NCI-H2081 treated with DMSO at 0.1 percent for 48 hours (cell line): ENCODE measurements at regions not wholly inside any gene's neighbourhood (a gene's known extent, or its start where the extent isn't known, plus 50 kb on each side); places are given as distances from the start of the nearest gene placed in this dataset.
"Not testable (repeated sequence)": the region's sequence is repeated elsewhere in the genome, so short reads cannot be mapped to it uniquely, and the experiment has no call there.

Experiments used
- DNase-seq: peaks from one replicate; lab custom pipeline; 2025; lab: John Stamatoyannopoulos, UW

DNA sequence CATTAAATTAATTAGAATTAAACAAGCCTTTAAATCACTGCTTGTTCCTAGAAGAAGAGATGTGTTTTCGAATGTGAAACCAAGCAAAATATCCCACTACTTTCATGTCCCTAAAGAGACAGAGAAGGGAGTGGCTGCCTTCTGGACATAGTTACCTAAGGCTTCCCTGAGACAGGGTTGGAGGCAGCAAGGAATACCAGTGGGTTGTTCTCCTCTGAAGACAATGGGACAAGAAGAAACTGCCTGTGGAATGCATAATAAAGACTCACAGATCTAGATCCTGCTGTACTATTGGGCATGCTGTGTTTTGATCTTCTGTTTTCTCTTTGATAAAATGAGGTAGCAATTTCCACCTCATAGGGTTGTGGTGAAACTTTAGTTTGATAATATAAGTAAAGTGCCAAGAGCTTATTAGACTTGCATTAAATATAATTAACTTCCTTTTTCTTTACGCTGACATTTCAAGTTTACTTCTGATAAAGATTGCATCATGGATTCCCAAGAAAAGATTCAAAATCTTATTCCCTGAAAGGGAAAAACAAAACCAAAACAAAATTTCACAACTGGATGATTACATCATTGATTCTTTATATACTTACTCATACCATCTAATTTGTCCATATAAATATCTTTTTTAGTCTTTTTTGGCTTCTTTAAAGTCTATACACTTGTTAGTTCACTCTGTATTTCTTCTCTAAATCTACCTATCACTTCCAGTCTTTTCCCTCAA is 621.3 kb downstream of the ETS1 start:
- no peak for DNase-seq

DNA sequence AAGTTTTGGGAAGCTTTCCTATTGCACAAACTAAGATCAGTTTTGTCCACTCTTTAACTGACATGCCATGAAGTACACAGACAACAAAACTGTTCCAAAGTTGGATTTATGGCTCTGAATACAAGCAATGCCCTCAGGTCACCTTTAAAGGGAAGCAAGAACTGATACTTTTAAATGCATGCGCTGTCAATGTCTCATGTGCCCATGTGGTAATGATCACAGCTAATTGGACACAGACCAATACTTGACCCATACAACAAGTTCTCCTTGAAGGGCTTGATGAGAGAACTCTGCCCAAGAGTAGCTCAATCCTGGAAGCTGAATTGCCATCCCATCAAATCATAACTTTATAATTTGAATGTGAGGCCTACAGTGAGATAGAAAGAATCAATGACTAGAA is 624.9 kb downstream of the ETS1 start:
- no peak for DNase-seq

DNA sequence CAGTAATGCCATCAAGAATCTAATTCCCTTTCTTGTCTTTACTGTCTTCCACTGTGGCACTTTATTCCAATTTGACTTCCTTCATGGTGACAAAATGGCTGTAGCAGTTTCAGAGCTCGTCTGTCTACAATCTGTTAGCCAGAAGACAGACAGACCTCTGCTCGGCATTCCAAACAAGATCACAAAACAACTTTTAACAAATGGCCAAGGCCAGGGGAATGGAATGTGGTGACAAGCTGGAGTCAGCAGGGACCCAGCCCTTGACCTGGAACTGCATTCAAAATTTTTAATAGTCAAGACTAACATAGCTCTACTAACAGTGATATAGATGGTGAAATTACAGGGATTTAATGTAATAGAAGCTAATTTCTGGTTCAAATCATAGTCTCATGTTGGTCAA is 637.2 kb downstream of the ETS1 start:
- DNase-seq: no peak

DNA sequence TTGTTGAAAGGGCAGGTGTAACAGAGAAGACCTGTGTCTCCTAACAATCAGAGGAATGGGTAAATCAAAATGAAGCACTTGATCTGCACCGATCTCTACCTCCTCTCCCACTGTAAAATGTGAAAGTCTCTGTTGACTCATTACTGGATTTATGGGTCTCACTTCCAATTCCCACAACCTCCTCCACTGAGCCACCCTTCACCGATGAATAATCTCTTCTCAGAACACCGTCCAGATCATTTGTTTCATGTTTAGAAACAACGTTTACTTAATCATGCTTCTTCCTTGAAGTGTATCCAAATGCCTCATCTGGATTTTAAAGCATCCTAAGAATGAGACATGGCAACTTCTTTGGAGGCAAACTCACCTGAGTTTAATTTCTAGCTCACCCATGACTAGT is 643.6 kb downstream of the ETS1 start:
- no peak for DNase-seq

DNA sequence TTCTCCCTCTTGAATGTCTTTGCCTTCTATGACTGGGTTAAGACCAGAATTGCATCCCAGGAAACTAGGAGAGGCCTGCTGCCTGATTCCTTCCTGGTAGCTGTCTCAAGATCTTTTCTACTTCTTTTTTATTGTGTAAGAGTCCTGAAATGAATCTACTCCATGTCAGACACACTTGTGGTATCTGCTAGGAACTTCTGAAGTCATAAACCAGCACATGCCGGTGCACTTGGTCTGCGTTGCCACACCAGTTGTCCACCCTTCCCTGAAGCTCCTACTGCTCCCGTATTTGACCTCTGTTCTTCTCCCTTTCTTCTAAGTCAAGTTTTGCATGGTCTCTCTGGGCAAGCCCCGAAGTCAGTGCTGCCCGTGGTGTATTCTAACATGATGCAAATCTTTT is 644.2 kb downstream of the ETS1 start:
- DNase-seq: no peak

DNA sequence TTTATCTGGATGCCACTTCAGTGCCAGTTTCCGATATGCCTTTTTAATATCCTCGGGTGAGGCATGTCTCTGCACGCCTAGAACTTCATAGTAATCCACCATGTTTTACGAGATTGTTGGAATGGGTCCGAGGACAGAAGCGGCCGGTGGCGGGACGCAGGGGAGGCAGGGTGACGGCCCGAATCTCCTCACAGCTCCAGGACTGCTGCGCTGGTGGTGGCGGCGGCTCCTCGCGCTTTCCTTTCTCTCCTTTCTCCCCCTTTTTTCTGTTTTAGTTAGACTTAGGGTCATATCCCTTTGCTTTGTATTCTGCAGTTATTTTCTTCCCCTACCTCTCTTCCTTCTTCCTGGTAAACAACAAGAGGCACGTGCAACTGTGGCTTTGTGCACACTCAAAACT is 645.8 kb downstream of the ETS1 start:
- not testable (repeated sequence) for DNase-seq

DNA sequence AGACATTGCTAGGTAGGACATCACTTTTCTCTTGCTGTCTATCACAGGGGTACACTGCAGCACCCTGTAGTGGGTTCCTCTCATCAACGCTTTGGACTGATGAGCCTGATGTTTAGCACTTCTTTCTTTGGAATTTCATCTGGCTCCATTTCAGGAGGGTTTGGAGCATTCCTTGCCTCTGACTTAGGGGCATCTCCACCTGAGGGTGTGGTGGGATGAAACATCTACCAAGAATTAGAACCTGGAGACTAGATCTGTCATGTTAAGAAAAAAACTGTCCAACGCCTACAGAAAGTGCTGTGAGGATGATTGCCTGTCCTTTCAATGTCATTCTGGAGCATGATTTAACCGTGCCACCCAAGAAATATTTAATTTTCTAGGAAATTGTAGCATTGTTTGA is 648.4 kb downstream of the ETS1 start:
- DNase-seq: no peak

DNA sequence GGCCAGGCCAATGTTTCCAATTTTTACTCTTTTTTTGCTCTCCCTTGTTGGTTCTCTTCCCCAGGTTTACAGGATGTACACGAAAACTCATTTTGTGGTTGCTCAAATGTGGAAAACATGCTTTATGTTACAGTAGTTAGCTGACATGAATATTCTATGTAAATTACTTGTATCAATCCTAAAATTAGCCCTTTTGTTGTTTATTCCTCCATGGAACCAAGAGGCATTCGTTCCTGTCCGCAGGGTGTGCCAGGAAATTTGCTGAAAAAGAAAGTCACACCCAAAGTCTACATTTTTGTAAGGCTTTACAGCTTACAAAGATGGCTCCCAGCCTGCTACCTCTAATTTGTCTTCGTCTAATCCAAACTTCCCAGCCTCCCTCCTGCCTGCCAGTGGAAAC is 652.3 kb downstream of the ETS1 start:
- DNase-seq: no peak

DNA sequence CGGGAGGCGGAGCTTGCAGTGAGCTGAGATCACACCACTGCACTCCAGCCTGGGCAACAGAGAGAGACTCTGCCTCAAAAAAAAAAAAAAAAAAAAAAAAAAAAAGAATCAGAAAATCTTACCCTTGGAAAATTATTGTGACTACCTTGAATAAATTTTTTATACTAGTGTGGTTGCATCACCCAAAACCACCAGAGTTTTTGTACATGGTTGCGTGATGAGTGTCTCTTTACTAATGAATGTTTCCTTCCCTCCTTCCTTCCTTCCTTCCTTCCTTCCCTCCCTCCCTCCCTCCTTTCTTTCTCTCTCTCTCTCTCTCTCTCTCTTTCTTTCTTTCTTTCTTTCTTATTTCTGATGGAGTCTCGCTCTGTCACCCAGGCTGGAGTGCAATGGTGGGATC is 653.4 kb downstream of the ETS1 start:
- not testable (repeated sequence) for DNase-seq

DNA sequence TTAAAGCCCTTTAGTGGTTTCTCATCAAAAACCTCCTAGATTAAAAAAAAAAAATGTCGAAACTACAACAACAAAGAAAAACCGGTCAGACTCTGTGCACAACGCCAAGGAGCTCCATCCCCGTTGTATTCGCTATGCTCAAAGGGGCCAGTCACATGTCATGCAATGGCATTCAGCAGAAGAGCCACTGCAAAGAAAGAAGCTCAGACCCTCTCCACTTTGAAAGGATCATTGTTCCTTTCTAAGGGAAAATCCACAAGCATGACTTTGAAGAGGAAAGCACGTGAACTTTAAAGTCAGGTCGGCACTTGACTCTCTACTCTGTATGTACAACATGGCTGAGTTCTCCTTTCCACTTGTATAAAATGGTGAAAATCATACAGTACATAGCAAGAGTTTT is 655.6 kb downstream of the ETS1 start:
- DNase-seq: no peak

DNA sequence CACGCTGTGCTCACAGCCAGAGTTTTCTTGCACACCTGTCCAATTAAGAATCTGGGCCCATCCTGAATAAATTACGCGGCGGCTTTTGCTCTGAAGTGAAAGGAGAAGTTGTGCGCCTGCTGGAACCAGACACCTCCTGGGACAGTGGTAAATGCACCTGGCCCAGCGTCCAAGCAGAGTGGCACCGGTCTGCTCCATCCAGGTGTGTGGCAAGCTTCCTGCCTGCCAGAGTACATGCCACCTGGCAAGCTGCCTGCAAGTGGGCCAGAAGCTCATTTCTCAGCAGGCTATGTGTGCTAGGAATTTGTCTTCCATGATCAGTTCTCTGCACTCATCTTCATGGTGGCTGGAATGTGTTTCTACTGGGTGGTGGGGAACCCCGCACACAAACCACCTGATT is 660.6 kb downstream of the ETS1 start:
- no peak for DNase-seq

DNA sequence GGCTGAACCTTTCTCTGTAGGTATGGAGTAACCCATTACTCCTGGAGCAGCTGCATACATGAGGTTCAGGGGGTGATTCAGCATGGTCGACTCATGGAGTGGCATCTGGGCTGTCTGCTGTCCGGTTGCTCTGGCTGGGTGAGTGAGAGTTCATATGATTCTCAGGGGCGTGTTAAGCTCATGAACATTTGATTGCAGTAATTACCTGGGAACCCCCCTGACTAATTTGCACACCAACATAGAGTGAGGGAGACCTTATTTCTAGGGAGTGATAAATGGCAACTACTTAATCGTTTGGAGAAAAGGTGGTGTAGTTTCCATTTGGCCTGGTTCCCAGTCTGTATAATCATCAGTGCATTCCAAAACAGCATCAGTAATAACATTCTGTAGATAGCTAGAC is 661.9 kb downstream of the ETS1 start:
- DNase-seq: no peak

DNA sequence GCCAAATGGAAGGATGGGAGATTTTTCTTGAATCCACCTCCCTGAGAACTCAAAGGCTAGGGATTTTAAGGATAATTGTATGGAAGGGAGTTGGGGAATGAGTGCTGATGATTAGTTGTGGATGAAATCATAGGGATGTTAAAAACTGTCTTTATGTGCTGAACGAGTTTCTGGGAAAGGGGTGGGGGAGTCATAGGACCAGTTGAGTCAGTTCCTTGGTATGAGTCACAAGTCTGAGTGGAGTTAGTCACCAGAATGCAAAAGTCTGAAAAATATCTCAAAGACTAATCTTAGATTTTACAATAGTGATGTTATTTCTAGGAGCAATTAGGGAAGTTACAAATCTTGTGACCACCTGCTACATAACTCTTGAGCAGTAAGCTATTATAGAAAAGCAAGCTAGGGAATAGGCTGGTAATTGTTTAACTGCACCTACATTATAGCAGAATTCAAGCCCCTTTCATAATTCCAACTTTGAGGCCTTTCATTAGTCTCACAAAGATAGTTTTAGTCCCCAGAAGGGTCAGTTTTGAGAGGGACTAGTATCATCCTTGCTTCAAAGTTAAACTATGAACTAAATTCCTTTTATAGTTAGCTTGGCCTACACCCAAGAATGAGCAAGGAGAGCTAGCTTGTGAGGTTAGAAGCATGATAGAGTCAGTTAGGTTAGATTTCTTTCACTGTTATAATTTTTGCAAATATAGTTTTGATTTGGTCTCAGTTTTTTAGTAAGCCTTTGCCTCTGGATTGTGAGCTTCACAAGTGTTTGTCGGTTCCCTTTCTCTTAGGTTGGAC is 668.0 kb downstream of the ETS1 start:
- no peak for DNase-seq

DNA sequence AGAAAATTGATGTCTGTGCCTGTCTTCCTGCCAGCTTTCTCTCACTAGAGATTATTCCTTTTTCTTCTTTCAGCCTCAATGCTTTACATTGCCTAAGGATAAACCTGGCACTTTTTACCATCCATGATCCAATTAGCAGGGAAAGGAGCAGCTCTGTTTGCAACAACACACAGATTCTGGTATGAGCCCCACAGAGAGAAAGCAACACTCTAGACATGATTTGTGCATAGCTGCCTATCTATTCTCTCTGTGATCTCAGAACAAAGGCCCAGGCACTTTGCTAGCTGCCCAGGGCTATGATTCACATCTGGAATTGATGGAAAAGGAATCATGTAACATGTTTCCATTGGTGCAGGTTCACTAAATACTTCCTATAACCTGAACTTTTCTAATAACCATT is 685.0 kb downstream of the ETS1 start:
- no peak for DNase-seq

DNA sequence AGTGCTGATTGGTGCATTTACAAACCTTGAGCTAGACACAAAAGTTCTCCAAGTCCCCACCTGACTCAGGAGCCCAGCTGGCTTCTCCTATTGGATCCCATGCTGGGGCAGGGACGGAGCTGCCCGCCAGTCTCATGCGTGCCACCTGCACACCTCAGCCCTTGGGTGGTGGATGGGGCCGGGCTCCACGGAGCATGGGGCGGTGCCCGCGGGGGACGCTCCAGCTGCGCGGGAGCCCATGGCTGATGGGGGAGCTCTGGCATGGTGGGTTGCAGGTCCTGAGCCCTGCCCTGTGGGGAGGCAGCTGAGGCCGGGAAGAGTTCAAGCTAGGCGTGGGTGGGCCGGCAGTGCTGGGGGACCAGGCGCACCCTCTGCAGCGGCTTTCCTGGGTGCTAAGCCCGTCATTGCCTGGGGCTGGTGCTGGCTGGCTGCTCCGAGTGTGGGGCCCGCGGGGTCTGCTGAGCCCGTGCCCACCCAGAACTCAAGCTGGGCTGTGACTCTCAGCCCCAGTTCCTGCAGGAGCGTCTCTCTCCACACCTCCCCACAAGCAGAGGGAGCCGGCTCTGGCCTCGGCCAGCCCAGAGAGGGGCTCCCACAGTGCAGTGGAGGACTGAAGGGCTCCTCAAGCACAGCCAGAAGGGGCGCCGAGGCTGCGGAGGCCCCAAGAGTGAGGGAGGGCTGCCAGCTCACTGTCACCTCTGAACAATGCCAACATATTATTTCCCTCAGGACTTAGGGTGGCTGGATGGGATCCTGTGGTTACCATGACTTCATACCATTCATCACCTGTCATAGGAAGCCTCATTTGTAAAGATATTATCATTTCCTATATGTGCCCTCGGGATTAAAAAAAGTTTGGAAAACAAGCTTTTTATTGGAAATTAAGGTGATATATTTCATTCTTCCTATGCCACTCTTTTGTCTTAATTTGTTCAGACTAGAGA is 688.7 kb downstream of the ETS1 start:
- DNase-seq: no peak

DNA sequence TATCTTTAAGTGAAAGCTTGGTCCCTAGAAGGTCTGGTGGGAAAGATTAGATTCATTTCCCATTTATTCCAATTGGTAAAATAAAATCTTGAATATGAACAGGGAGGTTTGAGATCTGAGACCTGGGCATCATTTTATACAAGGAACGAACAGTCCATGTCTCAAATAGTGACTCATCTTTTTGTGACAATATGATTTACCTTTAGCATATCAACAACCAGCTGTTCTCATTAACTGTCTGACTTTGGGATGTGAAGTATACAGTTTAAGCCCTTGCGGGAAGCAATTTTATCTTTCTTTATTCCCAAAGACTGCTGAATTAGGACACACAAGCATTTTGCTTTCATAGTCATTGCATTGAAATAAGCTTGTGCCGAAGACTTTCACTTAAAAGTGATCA is 691.6 kb downstream of the ETS1 start:
- DNase-seq: no peak

DNA sequence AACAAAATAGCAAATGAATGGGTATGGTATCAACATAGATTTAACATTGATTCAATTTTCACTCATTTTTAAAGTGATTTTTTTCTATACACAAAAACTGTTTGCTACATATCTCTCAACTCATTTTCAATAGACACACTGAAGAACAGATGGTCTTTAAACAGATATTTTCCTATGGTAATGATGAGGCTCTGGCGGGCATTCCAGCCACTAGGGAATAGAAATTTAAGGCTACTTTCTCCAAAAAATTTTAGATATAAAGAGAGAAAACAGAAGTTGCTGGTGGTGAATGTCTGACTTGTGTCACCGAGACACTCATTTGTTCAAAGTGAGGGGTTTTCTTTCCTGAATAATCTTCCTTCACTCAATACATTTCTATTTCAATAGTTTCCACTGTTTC is 693.0 kb downstream of the ETS1 start:
- DNase-seq: no peak

DNA sequence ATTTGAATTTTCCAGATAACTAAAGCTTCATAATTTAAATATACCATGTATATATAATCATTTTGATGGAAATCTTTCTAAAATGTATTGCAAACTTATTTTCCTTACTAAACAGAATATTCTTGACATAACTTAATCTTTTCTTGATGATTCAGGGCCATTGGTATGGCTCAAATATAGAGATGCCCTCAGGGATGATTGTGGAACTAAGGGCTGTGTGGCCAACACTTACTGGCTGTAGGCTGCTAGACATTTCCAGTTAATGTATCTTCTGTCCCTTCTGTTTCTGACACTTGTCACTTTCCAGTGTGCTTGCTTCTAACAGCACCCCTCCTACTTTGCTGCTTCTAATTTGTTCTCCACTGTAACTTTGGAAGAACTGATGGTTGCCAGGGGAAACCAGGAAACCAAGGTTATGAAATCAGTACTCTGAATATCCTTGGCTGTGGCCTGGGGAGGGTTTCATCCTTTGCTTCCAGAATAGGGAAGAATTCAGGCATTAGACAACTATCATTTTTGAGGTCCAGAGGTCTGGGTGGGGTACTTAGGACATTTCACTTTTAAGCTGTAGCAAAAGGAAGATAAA is 697.2 kb downstream of the ETS1 start:
- DNase-seq: no peak

DNA sequence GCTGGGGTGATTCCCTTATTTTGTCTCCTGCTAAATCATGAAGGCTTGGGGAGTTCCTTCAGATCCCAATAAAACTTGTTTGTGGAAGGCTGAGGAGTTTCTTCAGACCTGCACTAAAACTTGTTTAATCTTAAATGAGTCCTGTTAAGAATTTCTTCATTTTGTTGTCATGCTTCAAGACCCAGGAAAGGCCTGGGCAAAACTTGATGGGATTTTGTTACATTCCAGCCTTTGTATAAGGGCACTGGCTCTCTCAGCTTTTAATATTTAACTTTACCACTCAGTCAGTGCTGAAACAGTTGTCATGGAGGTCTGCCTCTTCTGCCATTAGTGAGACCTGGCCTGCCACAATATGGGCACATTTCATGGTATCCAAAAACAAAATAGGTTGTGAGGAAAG is 699.0 kb downstream of the ETS1 start:
- DNase-seq: no peak

DNA sequence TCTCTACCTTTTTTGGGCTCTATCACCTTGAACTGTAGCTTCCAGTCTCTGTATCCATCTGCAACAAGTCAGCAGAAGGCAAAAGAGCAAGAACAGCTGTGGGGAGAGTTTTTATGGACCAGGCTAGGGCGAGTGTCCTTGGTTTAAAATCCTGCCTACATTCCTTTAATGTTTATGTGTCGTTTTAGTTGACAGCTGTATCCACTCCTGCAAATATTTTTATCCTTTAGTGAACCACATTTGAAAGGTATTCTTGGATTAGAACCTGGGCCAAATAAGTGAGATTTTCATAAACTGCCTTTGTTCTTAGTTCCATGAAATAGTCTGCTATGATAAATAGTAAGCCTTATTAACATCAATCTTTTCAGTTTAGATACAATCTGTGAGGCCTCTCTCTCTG is 712.2 kb downstream of the ETS1 start:
- no peak for DNase-seq

DNA sequence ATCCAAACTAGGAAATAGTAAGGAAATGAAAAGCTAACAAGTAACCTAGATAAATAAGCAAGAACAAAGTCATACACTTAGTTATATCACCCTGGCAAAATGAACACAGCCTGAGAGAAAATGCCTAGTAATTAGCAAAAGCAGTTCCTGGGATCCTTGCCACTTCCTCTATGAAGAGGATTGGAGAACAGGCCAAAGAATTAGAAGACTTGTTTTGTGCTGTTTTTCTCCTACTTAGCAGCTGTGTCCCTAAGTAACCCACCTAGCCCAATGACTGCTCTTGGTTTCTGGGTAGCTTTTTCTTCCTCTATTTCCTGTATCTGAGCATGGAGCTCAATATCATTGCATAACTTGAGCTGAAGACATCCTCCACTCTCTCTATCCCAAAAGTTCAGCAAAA is 713.9 kb downstream of the ETS1 start:
- no peak for DNase-seq

DNA sequence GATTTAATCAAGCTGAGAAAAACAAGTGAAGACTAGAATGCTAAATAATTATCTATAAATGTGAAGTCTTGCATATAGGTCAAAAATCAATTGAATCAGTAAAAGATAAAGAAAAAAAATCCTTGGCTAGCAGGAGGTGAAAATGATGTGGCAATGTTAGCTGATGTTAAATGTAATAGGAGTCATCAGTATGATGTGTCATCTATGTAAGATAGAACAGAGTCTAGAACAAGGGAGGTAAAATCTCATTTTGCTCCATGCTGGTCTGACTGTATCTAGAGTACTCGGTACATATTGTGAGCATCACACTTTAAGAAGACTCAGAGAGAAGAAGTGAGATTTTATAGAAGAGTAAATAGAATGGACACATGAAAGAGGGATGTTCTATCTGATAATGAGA is 721.2 kb downstream of the ETS1 start:
- DNase-seq: no peak
